ENCODE measurements at regions not wholly inside any gene's neighbourhood (a gene's known extent, or its start where the extent isn't known, plus 50 kb on each side); places are given as distances from the start of the nearest gene placed in this dataset.

DNA sequence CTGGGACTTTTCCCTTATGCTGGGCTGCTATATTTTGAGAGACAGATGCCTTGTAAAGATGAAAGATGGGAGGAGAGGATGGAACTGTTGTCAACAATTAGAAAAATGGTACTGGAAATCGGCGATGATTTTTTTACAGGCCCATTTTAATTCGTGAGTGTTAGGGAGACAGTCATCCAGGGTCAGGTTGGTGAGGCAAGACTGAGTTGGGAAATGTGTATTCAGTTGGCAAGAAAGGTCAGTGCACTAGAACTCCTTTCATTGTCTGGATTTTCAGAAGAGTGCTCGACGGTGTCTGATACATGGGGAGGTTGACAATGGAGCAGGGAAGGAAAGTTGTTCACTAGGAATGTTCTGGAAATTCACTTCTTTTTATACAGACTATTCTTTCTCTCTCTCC is 394.4 kb downstream of the QKI start:
- FAIRE-seq, result no peak
- Histone ChIP-seq H3K4me1 (ENCODE audit: control insufficient read depth, extremely low read depth, insufficient read depth, low read length) (no peaks in the 10 kb centered on the region), H3K27ac (ENCODE audit: control insufficient read depth, insufficient read depth, low read length) (no peak overlapping the region), H3K9me1 (ENCODE audit: control insufficient read depth, extremely low read depth, insufficient read depth, low read length) (no peaks in the 10 kb centered on the region), H3K9me3 (ENCODE audit: control insufficient read depth, low read depth, low read length) (no peaks in the 10 kb centered on the region), H3K9ac (ENCODE audit: control insufficient read depth, extremely low read depth, insufficient read depth, low read length) (no peak overlapping the region), H3K36me3 (ENCODE audit: control insufficient read depth in 2 of 2, extremely low read depth in 1 of 2, insufficient read depth in 2 of 2, low read length in 2 of 2) (no peaks in the 10 kb centered on the region), H3K27me3 (ENCODE audit: control insufficient read depth, extremely low read depth, insufficient read depth, low read length) (no peaks in the 10 kb centered on the region), H3K79me2 (ENCODE audit: control insufficient read depth, insufficient read depth, low read length) (no peaks in the 10 kb centered on the region), H3K4me3 (ENCODE audit: control insufficient read depth in 2 of 3, extremely low read depth in 1 of 3, insufficient read depth in 2 of 3, low read depth in 1 of 3, low read length in 3 of 3) (no peak overlapping the region), H4K20me1 (ENCODE audit: control insufficient read depth, extremely low read depth, insufficient read depth, low read length) (no peaks in the 10 kb centered on the region), H2AFZ (ENCODE audit: control insufficient read depth, low read length) (no peak overlapping the region), H3K4me2 (ENCODE audit: control insufficient read depth, extremely low read depth, insufficient read depth, low read depth, low read length) (no peak overlapping the region)
- dilution Hi-C loops (cut with MboI; ENCODE audit: extremely low pct_ligation_motif_present, low sequenced_read_pairs), result no loop called here
- no peak for DNase-seq (ENCODE audit: low read depth, low spot score)
- TF ChIP-seq EZH2 (IDR thresholded peaks at IDR 0.05; ENCODE audit: low read length) (no peak), CTCF (optimal IDR thresholded peaks at IDR 0.05 in 1 of 3, IDR thresholded peaks at IDR 0.05 in 1 of 3, conservative IDR thresholded peaks at IDR 0.05 in 1 of 3; ENCODE audit: extremely low read depth in 1 of 3, insufficient read depth in 2 of 3, low read length in 3 of 3) (no peak)

DNA sequence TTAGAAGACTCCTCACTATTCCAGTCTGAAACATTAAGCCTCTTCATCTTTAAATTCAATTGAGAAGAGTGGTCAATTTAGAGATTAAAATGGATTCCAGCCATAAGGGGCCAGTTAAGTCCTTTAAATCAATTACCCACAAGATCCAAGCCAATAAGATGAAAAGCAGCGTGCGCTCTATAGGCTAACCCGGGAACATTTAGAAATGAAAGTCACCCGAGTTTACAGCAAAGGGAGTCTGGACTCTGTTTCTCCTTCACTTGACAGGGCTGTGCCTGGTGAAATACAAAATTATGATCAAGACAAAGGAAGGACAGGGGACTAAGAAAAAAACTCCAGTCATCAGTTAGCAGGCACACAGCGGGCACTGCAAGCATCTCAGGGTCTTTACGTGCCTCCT is 393.7 kb downstream of the QKI start:
- Histone ChIP-seq H3K4me1 (ENCODE audit: control insufficient read depth, extremely low read depth, insufficient read depth, low read length) (no peaks in the 10 kb centered on the region), H3K9me1 (ENCODE audit: control insufficient read depth, extremely low read depth, insufficient read depth, low read length) (no peaks in the 10 kb centered on the region), H3K9ac (ENCODE audit: control insufficient read depth, extremely low read depth, insufficient read depth, low read length) (no peak overlapping the region), H3K4me3 (ENCODE audit: control insufficient read depth in 2 of 3, extremely low read depth in 1 of 3, insufficient read depth in 2 of 3, low read depth in 1 of 3, low read length in 3 of 3) (no peak overlapping the region), H2AFZ (ENCODE audit: control insufficient read depth, low read length) (no peak overlapping the region), H4K20me1 (ENCODE audit: control insufficient read depth, extremely low read depth, insufficient read depth, low read length) (no peaks in the 10 kb centered on the region), H3K27ac (ENCODE audit: control insufficient read depth, insufficient read depth, low read length) (no peak overlapping the region), H3K9me3 (ENCODE audit: control insufficient read depth, low read depth, low read length) (no peaks in the 10 kb centered on the region), H3K27me3 (ENCODE audit: control insufficient read depth, extremely low read depth, insufficient read depth, low read length) (no peaks in the 10 kb centered on the region), H3K4me2 (ENCODE audit: control insufficient read depth, extremely low read depth, insufficient read depth, low read depth, low read length) (no peak overlapping the region), H3K36me3 (ENCODE audit: control insufficient read depth in 2 of 2, extremely low read depth in 1 of 2, insufficient read depth in 2 of 2, low read length in 2 of 2) (no peaks in the 10 kb centered on the region), H3K79me2 (ENCODE audit: control insufficient read depth, insufficient read depth, low read length) (no peaks in the 10 kb centered on the region)
- TF ChIP-seq EZH2 (IDR thresholded peaks at IDR 0.05; ENCODE audit: low read length) (no peak), CTCF (optimal IDR thresholded peaks at IDR 0.05 in 1 of 3, IDR thresholded peaks at IDR 0.05 in 1 of 3, conservative IDR thresholded peaks at IDR 0.05 in 1 of 3; ENCODE audit: extremely low read depth in 1 of 3, insufficient read depth in 2 of 3, low read length in 3 of 3) (no peak)
- FAIRE-seq, result no peak
- DNase-seq (ENCODE audit: low read depth, low spot score), result no peak
- dilution Hi-C loops (cut with MboI; ENCODE audit: extremely low pct_ligation_motif_present, low sequenced_read_pairs), result no loop called here

All from keratinocyte (primary cell).